ENCODE measurements at regions not wholly inside any gene's neighbourhood (a gene's known extent, or its start where the extent isn't known, plus 50 kb on each side); places are given as distances from the start of the nearest gene placed in this dataset.

DNA sequence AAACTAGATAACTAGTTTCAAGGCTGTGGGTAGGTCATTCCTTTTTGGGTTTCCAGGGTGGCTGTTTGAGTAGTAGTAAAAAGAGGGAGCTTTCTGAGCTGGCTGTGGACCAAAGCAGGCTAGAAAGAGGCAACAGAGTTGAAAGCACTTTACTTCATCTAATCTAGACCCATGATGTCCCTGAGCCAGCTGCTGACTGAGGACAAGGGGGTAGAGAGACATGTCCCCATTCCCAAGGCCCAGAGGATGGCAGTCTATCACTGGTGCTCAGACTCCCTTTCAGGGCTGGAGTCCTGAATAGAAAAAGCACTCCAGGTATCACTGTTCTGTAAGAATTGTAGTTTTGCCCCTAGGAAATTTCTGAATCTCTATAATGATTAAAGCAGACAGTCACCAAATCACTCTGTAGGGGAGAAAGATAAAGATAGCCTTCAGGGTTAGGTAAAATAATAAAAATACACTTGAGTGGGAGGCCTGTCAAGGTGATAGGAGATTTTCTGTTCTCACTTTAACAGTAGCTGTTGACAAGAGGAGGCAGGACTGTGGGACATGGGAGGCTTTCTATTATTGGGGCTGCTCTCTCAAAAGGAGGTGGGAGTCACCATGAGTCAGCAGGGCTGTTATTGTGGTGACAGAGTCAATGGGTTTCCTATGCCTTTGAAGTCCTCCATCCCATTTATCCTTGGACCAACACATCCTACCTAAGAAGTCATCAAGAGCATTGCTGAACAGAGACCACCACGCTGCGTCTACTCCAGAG, 190.2 kb upstream of the MPHOSPH6 start:
- peak in 1 of 58 donors; percentile 3 for DNase-seq

DNA sequence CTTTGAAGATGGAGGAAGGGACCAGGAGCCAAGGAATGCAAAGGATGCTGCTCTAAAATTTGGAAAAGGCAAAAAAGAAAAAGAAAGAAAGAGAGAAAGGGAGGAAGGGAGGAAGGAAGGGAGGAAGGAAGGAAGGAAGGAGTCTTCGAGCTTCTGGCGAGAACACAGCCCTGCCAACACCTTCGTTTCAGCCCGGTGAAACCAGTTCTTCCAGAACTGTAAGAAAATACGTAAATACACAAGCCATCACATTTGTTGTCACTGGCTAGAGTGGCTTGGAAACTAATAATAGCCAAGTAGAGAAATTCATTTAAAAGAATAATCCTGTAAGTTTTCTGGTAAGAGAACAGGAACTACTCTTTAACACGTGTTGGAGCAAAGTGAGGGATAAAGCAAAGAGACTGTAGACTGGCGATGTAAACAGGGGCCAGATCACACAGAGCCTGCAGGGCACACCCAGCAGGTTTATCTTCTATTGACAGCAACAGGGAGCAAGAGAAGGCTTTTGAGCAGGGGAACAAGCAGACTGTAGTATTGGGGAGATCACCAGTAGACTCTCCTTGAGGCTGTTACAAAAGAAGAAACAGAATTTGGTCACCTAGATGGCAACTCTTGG, 188.7 kb upstream of the MPHOSPH6 start:
- no peak for DNase-seq

DNA sequence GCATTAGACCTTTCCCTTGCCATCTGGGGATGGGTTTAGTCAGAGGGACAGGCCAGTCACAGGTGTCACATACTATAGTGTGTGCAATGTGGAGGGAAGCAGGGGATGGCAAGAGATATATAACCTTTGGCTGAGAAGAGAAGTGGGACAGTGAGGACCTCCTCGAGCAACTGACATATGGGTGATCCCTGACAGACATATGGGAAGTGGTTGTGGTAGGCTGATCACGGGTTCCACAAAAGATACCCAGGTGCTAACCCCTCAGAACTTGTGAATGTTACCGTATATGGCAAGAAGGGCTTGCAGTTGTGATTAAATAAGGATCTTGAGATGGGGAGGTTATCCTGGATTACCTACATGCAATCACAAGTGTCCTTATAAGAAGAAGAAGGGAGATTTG, 188.1 kb upstream of the MPHOSPH6 start:
- no peak for DNase-seq

DNA sequence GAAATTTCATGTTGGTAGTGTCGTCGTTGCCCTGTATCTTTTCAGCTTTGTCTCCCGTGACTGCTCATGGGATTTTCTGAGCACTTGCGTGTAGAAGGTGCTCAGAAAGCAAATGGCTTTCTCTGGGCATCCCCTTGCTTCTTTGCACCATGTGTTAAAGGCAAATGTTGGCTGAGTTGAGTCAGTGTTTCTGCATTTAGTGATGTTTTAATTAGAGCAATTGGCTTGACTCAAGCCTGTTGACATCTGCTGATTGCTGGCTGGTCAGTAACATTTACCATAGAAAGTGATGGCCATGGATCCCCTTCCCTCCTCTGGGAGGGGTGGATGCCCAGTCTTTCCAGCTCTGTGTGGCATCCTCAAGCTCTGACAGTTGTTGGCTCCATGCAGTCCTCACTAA, 187.2 kb upstream of the MPHOSPH6 start:
- no peak for DNase-seq

DNA sequence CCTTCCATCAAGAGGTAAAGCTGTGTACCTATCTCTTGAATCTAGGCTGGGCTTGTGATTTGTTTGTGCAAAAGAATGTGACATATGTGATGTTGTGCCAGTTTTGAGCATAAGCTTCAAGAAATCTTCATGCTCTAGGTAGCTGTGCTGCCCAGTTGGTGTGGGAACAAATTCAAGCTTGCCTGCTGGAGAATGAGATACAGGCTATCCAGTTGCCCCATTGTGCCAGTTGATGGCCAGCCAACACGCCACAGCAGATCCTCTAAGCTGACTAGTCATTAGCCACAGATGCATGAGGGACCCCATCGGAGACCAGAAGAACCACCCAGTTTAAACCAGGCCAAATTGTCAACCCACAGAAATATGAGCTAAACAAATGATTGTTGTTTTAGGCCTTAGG, 180.5 kb upstream of the MPHOSPH6 start:
- no peak for DNase-seq

DNA sequence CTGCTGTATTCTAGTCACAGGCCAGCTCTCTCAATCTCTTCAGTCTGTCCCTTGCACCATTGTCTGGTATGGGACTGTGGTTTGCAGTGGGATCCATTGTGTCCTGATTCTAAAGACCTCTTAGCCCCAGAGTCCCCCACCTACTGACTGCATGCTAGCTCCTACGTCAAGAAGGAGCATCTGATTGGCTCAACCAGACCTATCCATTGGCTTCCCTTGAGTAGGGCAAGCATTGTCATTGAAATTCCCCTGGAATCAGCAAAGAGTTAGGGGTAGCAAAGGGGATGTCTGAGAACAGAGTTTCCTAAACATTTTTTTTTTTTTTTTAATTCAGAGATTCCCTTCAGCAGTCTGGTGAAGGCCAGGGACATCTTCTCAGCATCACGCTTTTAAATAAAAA, 175.3 kb upstream of the MPHOSPH6 start:
- no peak for DNase-seq

DNA sequence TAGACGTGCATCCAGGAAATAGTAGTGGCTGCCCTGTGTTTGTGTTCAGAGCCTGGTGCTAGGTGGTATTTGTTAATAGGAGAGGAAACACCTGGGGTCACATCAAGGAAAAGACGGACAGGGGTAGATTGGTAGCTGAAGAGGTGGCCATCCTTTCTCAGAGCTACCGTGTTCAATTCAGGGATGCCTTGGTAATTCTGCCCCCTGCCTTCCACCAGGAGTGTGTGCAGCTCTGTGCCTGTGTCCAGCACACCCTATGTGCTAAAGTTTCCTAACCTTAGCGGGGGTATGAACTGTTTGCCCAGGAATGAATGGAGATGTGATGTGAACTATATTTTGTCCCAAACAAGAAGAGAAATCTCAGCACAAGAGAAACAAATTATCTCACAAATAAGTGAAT, 174.1 kb upstream of the MPHOSPH6 start:
- peak in 26 of 58 donors; percentile 2 to 43 (median 18) for DNase-seq

DNA sequence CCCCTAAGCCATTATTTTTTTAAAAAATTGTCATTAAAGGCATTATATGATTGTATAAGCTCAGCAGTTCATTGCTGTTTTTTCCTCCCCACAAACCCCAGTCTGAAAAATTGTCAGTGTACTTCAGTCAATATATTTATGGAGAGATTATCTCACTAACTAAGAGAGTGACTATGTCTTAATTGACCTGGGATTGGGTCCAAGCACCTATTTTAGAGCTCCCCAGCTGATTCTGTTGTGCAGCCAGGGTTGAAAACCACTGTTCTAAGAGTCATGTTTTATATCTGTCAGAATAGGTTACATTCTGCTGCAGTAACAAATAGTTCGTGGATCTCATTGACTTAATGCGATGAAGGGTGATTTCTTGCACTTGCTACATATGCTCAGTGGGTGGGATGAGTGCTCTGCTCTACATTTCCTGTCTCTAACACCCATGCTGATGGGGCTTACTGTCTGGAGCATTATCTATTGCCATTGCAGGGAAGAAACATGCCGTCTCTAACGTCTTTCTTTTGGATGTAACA, 171.2 kb upstream of the MPHOSPH6 start:
- DNase-seq: no peak

DNA sequence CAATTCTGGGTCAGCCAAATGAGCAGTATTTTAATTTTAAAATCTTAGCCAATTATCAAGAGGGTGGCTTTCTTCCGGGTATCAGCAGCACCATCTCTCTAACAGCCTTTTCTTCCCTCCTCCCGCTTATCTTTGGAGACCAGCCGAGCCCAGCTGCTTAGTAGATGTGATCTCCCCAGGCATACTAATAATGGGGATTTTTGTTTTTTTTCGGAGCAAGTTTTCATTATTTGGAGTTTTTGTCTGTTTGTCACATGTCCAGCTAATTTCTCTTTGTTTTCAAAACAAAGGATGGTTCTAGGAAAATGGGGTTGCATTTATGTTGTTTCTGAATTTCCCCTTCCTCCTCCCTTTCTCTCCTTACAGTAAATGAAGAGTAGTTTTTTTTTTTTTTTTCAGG, 170.5 kb upstream of the MPHOSPH6 start:
- peak in 19 of 58 donors; percentile 6 to 54 (median 20) for DNase-seq

DNA sequence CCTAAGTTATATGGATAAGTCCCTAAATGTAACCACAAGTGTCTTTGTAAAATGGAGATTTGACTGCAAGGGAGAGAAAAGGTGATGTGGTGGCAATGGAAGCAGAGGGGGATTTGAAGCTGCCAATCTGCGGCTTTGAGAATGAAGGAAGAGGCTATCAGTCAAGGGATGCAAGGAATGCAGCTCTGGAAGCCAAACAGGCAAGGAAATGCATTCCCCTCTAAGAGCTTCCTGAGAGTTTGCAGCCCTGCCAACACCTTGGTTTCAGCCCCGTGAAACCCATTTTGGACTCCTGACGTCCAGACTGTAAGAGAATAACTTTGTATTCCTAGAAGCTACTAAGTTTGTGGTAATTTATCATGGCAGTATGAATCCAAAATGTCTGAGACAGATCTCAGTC, 167.3 kb upstream of the MPHOSPH6 start:
- DNase-seq: no peak

DNA sequence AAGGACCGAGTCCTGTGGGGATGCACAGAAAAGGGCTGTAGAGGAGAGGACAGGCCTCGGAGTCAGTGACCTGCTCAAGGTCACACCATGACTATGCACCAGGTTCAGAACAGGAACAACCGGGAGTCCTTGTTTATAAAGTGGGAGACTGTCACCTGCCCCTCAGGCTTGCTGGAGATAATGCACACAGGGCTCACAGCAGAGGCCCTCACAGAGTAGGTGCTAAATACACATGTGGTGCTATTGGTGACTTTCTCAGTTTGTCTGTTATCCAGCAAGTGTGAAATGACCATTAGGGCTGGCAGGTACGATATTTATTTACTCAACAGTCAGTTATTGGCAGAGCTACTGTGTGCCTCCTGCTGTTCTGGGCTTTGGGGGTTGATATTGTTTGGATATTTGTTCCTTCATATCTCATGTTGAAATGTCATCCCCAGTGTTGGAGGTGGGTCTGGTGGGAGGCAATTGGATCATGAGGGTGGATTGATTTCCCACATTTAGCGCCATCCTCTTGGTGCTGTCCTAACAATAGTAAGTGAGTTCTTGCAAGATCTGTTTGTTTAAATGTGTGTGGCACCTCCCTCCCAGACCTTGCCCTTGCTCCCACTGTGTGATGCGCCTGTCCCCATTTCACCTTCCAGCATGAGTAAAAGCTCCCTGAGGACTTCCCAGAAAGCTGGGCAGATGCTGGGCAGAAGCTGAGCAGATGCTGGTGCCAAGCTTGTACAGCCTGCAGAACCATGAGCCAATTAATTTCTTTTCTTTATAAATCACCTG, 162.1 kb upstream of the MPHOSPH6 start:
- no peak for DNase-seq

DNA sequence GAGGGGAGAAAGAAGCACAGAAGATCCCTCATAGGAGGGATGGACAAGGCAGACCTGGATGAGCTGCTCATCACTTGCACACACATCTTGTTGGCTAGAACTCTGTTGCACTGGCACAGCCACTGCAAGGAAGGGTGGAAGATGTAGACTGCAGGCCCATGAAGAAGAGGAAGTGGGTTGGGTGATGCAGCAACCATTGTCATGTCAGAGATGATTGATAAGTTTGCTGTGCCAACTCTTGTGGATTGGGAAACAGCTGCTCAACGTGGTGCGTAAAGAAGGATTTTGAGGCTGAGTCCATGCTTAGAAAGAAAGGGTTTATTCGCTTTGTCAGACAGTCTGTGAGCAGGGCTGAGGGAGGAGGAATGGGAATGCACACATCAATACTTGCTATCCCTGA, 161.4 kb upstream of the MPHOSPH6 start:
- DNase-seq: no peak

DNA sequence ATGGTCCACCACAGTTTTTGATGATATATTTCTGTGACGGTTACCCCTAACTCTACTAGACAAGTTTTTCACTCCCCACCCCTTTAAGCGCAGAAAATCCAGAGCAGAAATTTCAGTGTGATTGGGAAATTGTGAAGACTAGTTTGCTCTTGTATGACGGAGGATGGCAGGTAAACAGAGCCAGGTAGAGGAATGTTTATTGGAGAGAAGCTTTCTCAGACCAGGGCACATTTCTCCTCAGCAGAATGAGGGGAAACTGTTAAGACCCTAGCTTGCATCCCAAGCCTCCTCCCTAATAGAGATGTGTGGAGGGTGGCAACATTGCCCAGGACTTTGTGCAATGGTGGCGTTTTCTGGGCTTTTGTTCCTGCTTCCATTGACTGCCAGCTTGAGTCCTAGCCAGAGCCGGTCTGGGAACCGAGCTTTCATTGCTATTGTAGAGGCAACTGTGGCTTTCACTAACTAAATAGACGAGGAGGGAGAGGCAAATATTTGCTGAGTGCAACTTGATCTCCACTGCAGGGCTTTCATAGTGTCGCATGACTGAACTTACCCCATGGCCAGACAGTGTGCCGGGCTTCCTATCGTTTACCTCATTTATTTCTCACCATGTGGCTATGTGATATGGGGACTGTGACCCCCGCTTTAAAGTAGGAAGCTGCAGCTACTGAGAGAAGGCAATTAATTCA, 159.6 kb upstream of the MPHOSPH6 start:
- DNase-seq: peak in 28 of 58 donors; percentile 4 to 79 (median 24)

DNA sequence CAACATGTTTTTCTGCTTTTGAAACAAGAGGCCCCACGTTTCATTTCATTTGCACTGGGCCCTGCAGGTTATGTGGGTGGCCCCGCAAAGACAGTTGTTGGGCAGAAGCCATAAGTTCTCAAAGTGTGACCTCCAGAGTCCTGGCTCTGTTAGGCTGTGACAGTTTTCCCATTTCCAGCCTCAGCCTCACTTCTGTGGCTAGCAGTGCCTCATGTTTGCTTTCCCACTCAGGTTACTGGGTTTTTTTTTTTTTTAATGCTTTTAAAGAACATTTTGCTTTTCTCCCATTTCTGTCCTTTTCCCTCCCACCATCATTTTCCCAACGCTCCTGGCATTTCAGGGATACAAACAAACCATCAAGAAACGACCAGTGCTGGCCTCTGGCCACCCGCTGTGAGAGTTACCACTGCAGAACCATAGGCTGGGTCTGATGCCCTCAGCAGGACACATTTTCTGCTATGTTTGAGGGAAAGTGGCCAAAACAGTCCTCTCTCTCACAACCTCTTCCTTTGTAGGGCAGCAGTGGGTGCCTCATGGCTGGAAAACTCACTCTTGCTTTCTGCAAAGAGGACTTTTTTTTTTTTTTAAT, 159.0 kb upstream of the MPHOSPH6 start:
- DNase-seq: peak in 1 of 58 donors; percentile 6

DNA sequence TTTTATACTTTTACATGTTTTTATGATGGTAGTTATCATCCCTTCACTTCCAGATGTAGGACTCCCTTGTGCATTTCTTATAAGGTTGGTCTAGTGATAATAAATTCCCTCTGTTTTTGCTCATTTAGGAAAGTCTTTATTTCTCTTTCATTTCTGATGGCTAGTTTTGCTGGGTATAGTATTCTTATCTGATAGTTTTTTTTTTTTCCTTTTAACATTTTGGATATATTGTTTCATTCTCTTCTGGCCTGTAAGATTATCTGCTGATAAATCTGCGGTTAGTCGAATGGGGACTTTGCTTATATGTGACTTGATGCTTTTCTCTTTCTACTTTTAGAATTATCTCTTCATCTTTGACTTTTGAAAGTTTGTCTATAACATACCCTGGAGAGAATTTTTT, 153.1 kb upstream of the MPHOSPH6 start:
- no peak for DNase-seq

DNA sequence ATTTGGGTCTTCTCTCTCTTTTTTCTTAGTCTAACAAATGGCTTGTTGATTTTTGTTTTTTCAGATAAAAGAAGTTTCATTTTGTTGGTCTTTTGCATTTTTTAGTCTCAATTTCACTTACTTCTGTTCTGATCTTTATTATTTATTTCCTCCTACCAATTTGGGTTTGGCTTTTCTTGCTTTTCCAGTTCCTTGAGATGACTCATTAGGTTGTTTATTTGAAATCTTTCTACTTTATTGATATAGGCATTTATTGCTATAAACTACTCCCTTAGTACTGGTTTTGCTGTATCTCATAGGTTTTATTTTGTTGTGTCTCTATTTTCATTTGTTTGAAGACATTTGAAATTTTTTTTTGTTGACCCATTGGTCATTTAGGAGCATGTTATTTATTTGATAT, 152.2 kb upstream of the MPHOSPH6 start:
- no peak for DNase-seq

DNA sequence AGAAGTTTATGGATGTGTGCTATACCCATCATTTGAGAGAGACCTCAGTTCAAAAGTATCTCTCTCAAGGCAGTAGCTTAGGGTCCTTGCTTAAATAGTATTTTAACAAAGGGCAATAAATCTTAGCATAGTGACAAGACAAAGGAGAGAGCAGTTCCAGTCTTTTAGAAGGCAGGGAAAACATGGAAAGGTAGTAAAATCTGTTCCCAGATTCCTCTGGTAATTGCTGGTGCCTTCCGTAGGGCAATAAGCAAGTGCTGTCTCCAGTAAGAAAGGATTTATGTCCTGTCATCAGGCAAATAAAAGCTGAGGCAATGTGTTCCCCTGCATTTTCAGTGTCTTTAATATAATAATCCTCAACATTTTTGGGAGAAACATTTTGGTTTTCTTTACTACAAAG, 149.0 kb upstream of the MPHOSPH6 start:
- no peak for DNase-seq

DNA sequence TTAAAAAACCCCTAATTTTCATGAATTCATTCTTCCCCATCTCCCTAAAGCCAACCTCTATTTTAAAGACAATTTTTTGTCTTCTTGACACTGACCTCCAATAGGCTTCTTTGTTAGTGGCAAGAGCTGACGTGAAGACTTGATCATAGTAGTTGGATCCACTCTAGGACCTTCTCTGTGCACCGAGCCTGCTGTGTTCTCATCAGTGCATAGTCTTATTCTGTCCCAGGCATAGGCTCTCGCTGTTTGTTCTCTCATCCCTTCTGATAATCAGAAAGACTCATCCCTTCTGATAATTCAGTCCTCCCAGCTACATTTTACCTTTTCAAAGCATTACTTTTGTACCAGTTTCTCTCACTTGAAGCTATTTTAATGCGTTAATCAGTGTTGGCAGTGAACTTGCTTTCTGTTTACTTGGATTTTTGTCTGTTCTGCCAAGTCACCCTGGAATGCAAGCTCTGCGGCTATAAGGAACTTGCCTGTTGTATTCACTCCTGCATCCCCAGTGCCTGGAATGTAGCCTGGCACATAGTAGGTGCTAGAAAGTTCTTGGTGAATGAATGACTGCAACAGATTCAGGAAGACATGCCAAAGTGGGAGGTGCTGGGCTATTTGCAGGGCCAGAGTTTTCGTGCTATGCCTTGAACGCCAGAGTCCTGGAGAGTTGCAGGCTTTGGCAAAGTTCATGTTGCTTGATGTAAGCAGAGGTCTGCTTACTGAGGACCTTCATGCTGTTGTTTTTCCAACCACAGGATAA, 147.6 kb upstream of the MPHOSPH6 start:
- peak in 8 of 58 donors; percentile 1 to 33 (median 6) for DNase-seq

DNA sequence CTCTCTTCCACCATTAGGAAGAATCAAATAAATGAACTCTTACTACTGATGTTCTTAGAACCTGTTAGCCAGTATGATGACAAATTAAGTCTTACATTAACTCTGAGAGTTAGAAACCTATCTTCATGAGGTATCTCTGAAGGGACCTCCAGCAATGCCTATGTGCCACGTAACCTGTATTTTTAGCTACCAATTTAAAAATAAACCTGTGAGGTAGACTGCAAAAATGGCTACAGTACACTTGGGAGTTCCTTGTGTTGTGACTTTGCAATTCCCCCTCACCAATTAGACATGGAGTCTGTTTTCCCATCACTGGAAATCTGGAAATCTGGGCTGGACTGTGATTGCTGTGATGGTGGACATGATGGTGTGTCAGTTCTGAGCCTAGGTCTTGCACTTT, 143.7 kb upstream of the MPHOSPH6 start:
- no peak for DNase-seq

DNA sequence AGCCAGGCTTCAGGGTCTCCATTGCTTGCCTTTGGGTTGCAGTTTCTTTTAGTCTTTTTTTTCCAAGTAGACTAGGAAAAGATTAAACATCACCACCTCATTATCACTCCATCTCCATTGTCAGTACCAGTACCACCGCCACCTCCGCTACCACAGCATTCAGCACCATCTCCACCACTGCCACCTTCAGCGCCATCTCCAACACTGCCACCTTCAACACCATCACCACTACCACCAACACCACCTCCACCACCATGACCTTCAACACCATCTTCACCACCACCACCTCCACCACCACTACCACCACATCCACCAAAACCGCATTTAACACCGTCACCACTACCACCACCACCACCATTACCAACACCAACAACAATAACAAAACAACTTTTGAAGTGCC, 141.5 kb upstream of the MPHOSPH6 start:
- DNase-seq: no peak
